Glutamatergic neuron (in vitro differentiated cells): ENCODE measurements at regions not wholly inside any gene's neighbourhood (a gene's known extent, or its start where the extent isn't known, plus 50 kb on each side); places are given as distances from the start of the nearest gene placed in this dataset.

Experiments used
- DNase-seq: peaks from one replicate; pipeline ENCODE4 v3.0.0; 2022
- H3K27ac Mint-ChIP-seq: one replicate; pipeline ENCODE4 v1.8.0; 2020; ENCODE audit warnings: mild to moderate bottlenecking, mixed read lengths, inconsistent platforms; ENCODE audit not compliant: unreplicated experiment
- H3K27me3 Mint-ChIP-seq: one replicate; pipeline ENCODE4 v1.8.0; 2020; ENCODE audit warnings: mild to moderate bottlenecking, moderate library complexity, mixed read lengths, inconsistent platforms; ENCODE audit not compliant: unreplicated experiment
- H3K36me3 Mint-ChIP-seq: one replicate; pipeline ENCODE4 v1.8.0; 2020; ENCODE audit warnings: mild to moderate bottlenecking, mixed read lengths, inconsistent platforms; ENCODE audit not compliant: unreplicated experiment
- H3K4me1 Mint-ChIP-seq: one replicate; pipeline ENCODE4 v1.8.0; 2020; ENCODE audit warnings: mild to moderate bottlenecking, low read depth, mixed read lengths, inconsistent platforms; ENCODE audit not compliant: unreplicated experiment
- H3K4me3 Mint-ChIP-seq: one replicate; pipeline ENCODE4 v1.8.0; 2020; ENCODE audit warnings: mild to moderate bottlenecking, mixed read lengths, inconsistent platforms; ENCODE audit not compliant: unreplicated experiment
- H3K9me3 Mint-ChIP-seq: one replicate; pipeline ENCODE4 v1.8.0; 2020; ENCODE audit warnings: mild to moderate bottlenecking, moderate library complexity, mixed read lengths, inconsistent platforms; ENCODE audit not compliant: unreplicated experiment
- CTCF ChIP-seq: fragments of 200-600 bp; sonication (generic); IDR thresholded peaks from one replicate; pipeline ENCODE4 v1.5.0; 2021; ENCODE audit not compliant: partially characterized antibody, unreplicated experiment

- no peaks in the 10 kb centered on the region for H3K27me3 Mint-ChIP-seq
- no peaks in the 10 kb centered on the region for H3K4me1 Mint-ChIP-seq
- H3K27ac Mint-ChIP-seq: no peak overlapping the region
- no peak overlapping the region for H3K4me3 Mint-ChIP-seq
- H3K9me3 Mint-ChIP-seq: no peaks in the 10 kb centered on the region
- no peaks in the 10 kb centered on the region for H3K36me3 Mint-ChIP-seq
- no peak for DNase-seq
- no peak for TF ChIP-seq CTCF
Measured at GRCh38 chr20:11654766-11655165, 262.9 kb upstream of the BTBD3 start.

- no peaks in the 10 kb centered on the region for H3K36me3 Mint-ChIP-seq
- H3K4me3 Mint-ChIP-seq: no peak overlapping the region
- TF ChIP-seq CTCF: no peak
- DNase-seq: no peak
- no peaks in the 10 kb centered on the region for H3K27me3 Mint-ChIP-seq
- peaks cover 1% of the 10 kb centered on the region for H3K9me3 Mint-ChIP-seq
- no peaks in the 10 kb centered on the region for H3K4me1 Mint-ChIP-seq
- H3K27ac Mint-ChIP-seq: no peak overlapping the region
Measured at GRCh38 chr20:11660673-11661072, 257.0 kb upstream of the BTBD3 start.

- Mint-ChIP-seq H3K4me1 (no peaks in the 10 kb centered on the region), H3K27me3 (peaks cover 2% of the 10 kb centered on the region), H3K36me3 (no peaks in the 10 kb centered on the region), H3K27ac (no peak overlapping the region), H3K4me3 (no peak overlapping the region), H3K9me3 (peaks cover 3% of the 10 kb centered on the region)
- no peak for TF ChIP-seq CTCF
- DNase-seq: no peak
Measured at GRCh38 chr20:11671015-11671511, 246.6 kb upstream of the BTBD3 start.

- Mint-ChIP-seq H3K27ac (no peak overlapping the region), H3K4me1 (no peaks in the 10 kb centered on the region), H3K36me3 (no peaks in the 10 kb centered on the region), H3K4me3 (no peak overlapping the region), H3K27me3 (no peaks in the 10 kb centered on the region), H3K9me3 (no peaks in the 10 kb centered on the region)
- no peak for TF ChIP-seq CTCF
- DNase-seq: no peak
Measured at GRCh38 chr20:11672959-11673358, 244.7 kb upstream of the BTBD3 start.

GRCh38 chr20:11675920-11676629 is 241.6 kb upstream of the BTBD3 start:
- H3K27me3 Mint-ChIP-seq: no peaks in the 10 kb centered on the region
- H3K4me3 Mint-ChIP-seq: no peak overlapping the region
- TF ChIP-seq CTCF: no peak
- DNase-seq: no peak
- no peaks in the 10 kb centered on the region for H3K4me1 Mint-ChIP-seq
- H3K27ac Mint-ChIP-seq: no peak overlapping the region
- no peaks in the 10 kb centered on the region for H3K9me3 Mint-ChIP-seq
- no peaks in the 10 kb centered on the region for H3K36me3 Mint-ChIP-seq
